ENCODE measurements at regions not wholly inside any gene's neighbourhood (a gene's known extent, or its start where the extent isn't known, plus 50 kb on each side); places are given as distances from the start of the nearest gene placed in this dataset.

- TF ChIP-seq CTCF (conservative IDR thresholded peaks at IDR 0.05; ENCODE audit: low read length) (no peak), EZH2phosphoT487 (IDR thresholded peaks at IDR 0.05; ENCODE audit: borderline replicate concordance, low read depth, low read length) (no peak)
Measured at GRCh38 chr6:4491501-4492260, 284.5 kb upstream of the CDYL start.
